WTC11 (cell line): ENCODE measurements at regions not wholly inside any gene's neighbourhood (a gene's known extent, or its start where the extent isn't known, plus 50 kb on each side); places are given as distances from the start of the nearest gene placed in this dataset.

ENCODE experiments used
- CREB1 ChIP-seq: sonication (generic); formaldehyde crosslinking; IDR thresholded peaks from 2 replicates; pipeline ENCODE4 v1.8.0; 2023; ENCODE audit warnings: mild to moderate bottlenecking, missing genetic modification reagents
- CTCF ChIP-seq: fragments of 200-600 bp; IDR thresholded peaks from 2 replicates; pipeline ENCODE4 v1.8.0; 2022; ENCODE audit warnings: antibody characterized with exemption
- ELF4 ChIP-seq: sonication (generic); formaldehyde crosslinking; IDR thresholded peaks from 2 replicates; pipeline ENCODE4 v1.8.1; 2022; ENCODE audit warnings: low read depth, mild to moderate bottlenecking, moderate library complexity, missing genetic modification reagents
- FOXK1 ChIP-seq: sonication (generic); formaldehyde crosslinking; IDR thresholded peaks from 2 replicates; pipeline ENCODE4 v1.8.0; 2022; ENCODE audit warnings: mild to moderate bottlenecking, moderate library complexity, missing genetic modification reagents
- NR1H2 ChIP-seq: sonication (generic); formaldehyde crosslinking; IDR thresholded peaks from 2 replicates; pipeline ENCODE4 v1.9.0; 2021; ENCODE audit warnings: mild to moderate bottlenecking, moderate library complexity, missing genetic modification reagents
- OVOL2 ChIP-seq: fragments of 250-450 bp; sonication (Bioruptor Pico); IDR thresholded peaks from 2 replicates; pipeline ENCODE4 v1.9.0; 2021; ENCODE audit warnings: mild to moderate bottlenecking, borderline replicate concordance
- SP1 ChIP-seq: sonication (generic); formaldehyde crosslinking; conservative IDR thresholded peaks from 2 replicates; pipeline ENCODE4 v1.8.1; 2022; ENCODE audit warnings: missing genetic modification reagents
- USF1 ChIP-seq: sonication (generic); formaldehyde crosslinking; IDR thresholded peaks from 2 replicates; pipeline ENCODE4 v1.8.0; 2022; ENCODE audit warnings: mild to moderate bottlenecking, missing genetic modification reagents
- ZBTB21 ChIP-seq: sonication (generic); formaldehyde crosslinking; IDR thresholded peaks from 2 replicates; pipeline ENCODE4 v1.8.1; 2023; ENCODE audit warnings: mild to moderate bottlenecking, missing genetic modification reagents, borderline replicate concordance

- TF ChIP-seq CTCF (no peak), CREB1 (no peak), ZBTB21 (CRISPR knock-in tag) (no peak), NR1H2 (no peak), ELF4 (no peak), FOXK1 (no peak), SP1 (CRISPR knock-in tag) (no peak), USF1 (CRISPR knock-in tag) (no peak), OVOL2 (no peak)
Observed at GRCh38 chr16:5791011-5791657, 693.5 kb upstream of the EEF2KMT start.
